T-helper 17 cell (primary cell): ENCODE measurements at regions not wholly inside any gene's neighbourhood (a gene's known extent, or its start where the extent isn't known, plus 50 kb on each side); places are given as distances from the start of the nearest gene placed in this dataset.

Source experiments
- ATAC-seq: fragments of 150-1000 bp; cut with Tn5 transposase; 2 replicates; pipeline ENCODE4 v1.10.0; 2021; ENCODE audit warnings: mild to moderate bottlenecking, moderate library complexity
- DNase-seq, 3 donors: peaks; one replicate each; pipeline versions ENCODE4 v3.0.0 to v3.0.0-alpha.2; 2020 to 2021
- H3K9me3 ChIP-seq: one replicate; pipeline ENCODE4 v1.7.0; 2013; ENCODE audit warnings: low read length, mild to moderate bottlenecking; ENCODE audit not compliant: control insufficient read depth, poor library complexity, severe bottlenecking
- H3K27ac Mint-ChIP-seq: one replicate; pipeline ENCODE4 v1.8.0; 2022; ENCODE audit warnings: mild to moderate bottlenecking, moderate library complexity, mixed read lengths
- H3K27me3 Mint-ChIP-seq: one replicate; pipeline ENCODE4 v1.8.0; 2022; ENCODE audit warnings: mixed read lengths
- H3K36me3 Mint-ChIP-seq: one replicate; pipeline ENCODE4 v1.8.0; 2022; ENCODE audit warnings: low read depth, mixed read lengths
- H3K4me1 Mint-ChIP-seq: one replicate; pipeline ENCODE4 v1.8.0; 2022; ENCODE audit warnings: mild to moderate bottlenecking, mixed read lengths
- H3K4me3 Mint-ChIP-seq: one replicate; pipeline ENCODE4 v1.8.0; 2022; ENCODE audit warnings: mild to moderate bottlenecking, moderate library complexity, mixed read lengths

- no peak for ATAC-seq
- Mint-ChIP-seq H3K27me3 (peaks cover 66% of the 10 kb centered on the region), H3K36me3 (peaks cover 13% of the 10 kb centered on the region), H3K4me3 (no peak overlapping the region), H3K27ac (no peak overlapping the region), H3K4me1 (peaks cover 4% of the 10 kb centered on the region)
- no peaks in the 10 kb centered on the region for H3K9me3 ChIP-seq
- DNase-seq = no peak
Measured at GRCh38 chr12:13273097-13273496, 76.6 kb downstream of the EMP1 start.

DNA sequence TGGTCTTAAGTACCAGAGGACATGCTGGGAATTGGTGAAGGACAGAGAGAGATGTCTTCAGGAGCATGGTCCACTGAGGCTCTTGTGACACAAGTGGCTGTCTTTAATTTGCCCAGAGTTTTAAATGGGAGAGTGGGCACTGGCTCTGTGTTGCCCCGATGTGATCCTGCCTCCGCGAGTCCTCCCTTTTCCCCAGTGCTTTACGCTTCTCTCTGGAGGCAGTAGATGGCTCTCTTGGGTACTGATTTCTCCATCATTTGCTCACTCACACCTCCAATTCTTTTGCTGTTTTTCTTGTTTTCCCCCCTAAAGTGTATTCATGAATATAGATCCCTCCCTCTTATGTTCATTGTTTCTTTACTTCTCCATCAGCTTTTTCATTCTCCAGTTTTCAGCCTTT lies 74.3 kb downstream of the EMP1 start:
- ATAC-seq (no peak), DNase-seq (no peak)
- no peaks in the 10 kb centered on the region for H3K9me3 ChIP-seq
- Mint-ChIP-seq H3K27me3 (peaks cover 47% of the 10 kb centered on the region), H3K4me1 (no peaks in the 10 kb centered on the region), H3K4me3 (no peak overlapping the region), H3K36me3 (peaks cover 11% of the 10 kb centered on the region), H3K27ac (no peak overlapping the region)
